Osteoblast (primary cell): ENCODE measurements at regions not wholly inside any gene's neighbourhood (a gene's known extent, or its start where the extent isn't known, plus 50 kb on each side); places are given as distances from the start of the nearest gene placed in this dataset.

Experiments used
- DNase-seq: peaks from one replicate; pipeline ENCODE4 v3.0.0; 2011; ENCODE audit warnings: low spot score, mixed read lengths; ENCODE audit not compliant: insufficient read length; ENCODE audit errors: missing footprints
- H2AFZ ChIP-seq: 2 replicates; pipeline ENCODE4 v1.6.0; 2011; ENCODE audit warnings: mild to moderate bottlenecking, low read length
- H3K27ac ChIP-seq: 2 replicates; pipeline ENCODE4 v1.5.1; 2011; ENCODE audit warnings: mild to moderate bottlenecking, low read depth, low read length, moderate library complexity
- H3K27me3 ChIP-seq: 2 replicates; pipeline ENCODE4 v1.6.0; 2012; ENCODE audit warnings: mild to moderate bottlenecking, control low read depth, inconsistent platforms, low read length, moderate library complexity; ENCODE audit not compliant: insufficient read depth
- H3K36me3 ChIP-seq: 2 replicates; pipeline ENCODE4 v1.5.1; 2011; ENCODE audit warnings: mild to moderate bottlenecking, low read length, control low read depth, moderate library complexity; ENCODE audit not compliant: insufficient read depth
- H3K4me1 ChIP-seq: 2 replicates; pipeline ENCODE4 v1.5.1; 2011; ENCODE audit warnings: mild to moderate bottlenecking, low read length, control low read depth, moderate library complexity; ENCODE audit not compliant: insufficient read depth
- H3K4me2 ChIP-seq: 2 replicates; pipeline ENCODE4 v1.6.0; 2011; ENCODE audit warnings: mild to moderate bottlenecking, low read length; ENCODE audit not compliant: insufficient read depth
- H3K4me3 ChIP-seq: fragments of 200-600 bp; sonication (generic); 3 replicates; pipeline ENCODE4 v1.5.1; 2012; ENCODE audit warnings: mild to moderate bottlenecking, low read length, inconsistent platforms; ENCODE audit not compliant: insufficient read depth
- H3K79me2 ChIP-seq: 2 replicates; pipeline ENCODE4 v1.6.0; 2012; ENCODE audit warnings: mild to moderate bottlenecking, low read length, control low read depth, inconsistent platforms; ENCODE audit not compliant: insufficient read depth
- H3K9me3 ChIP-seq: 2 replicates; pipeline ENCODE4 v1.5.1; 2011; ENCODE audit warnings: low read depth, low read length, control low read depth
- H4K20me1 ChIP-seq: 2 replicates; pipeline ENCODE4 v1.6.0; 2012; ENCODE audit warnings: mild to moderate bottlenecking, low read length, control low read depth; ENCODE audit not compliant: insufficient read depth
- TF ChIP-seq, protein P1 (sequence below): IDR thresholded peaks from 2 replicates; pipeline ENCODE4 v1.5.1; 2011; ENCODE audit warnings: mild to moderate bottlenecking, low read depth, low read length, moderate library complexity; ENCODE audit errors: extremely low read depth

DNA sequence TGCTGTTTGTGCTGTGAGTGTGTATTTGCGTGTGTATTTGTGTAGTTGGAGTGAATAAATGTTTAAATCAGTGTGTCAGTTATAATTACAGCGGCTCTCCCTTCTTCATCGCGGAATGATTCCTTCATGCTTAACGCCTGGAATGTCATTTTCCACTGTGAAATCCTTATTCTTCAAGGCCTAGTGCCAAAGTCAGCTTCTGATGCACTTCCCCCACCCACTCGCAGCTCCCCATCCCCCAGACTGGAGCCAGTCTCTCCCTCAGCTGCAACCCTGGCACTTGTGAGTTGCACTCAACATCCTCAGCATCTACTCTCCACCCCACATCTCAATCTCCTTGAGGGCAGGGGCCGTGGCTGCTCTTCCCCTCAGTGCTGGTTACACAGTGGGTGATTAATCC, 583.0 kb downstream of the BCOR start:
- H3K4me2 ChIP-seq: peak overlapping the region; percentile 54
- no peaks in the 10 kb centered on the region for H4K20me1 ChIP-seq
- peaks cover 20% of the 10 kb centered on the region for H3K4me1 ChIP-seq
- DNase-seq: peak; percentile 38
- H3K4me3 ChIP-seq: peak overlapping the region; percentile 32
- H3K9me3 ChIP-seq: no peaks in the 10 kb centered on the region
- TF ChIP-seq, protein P1, sequence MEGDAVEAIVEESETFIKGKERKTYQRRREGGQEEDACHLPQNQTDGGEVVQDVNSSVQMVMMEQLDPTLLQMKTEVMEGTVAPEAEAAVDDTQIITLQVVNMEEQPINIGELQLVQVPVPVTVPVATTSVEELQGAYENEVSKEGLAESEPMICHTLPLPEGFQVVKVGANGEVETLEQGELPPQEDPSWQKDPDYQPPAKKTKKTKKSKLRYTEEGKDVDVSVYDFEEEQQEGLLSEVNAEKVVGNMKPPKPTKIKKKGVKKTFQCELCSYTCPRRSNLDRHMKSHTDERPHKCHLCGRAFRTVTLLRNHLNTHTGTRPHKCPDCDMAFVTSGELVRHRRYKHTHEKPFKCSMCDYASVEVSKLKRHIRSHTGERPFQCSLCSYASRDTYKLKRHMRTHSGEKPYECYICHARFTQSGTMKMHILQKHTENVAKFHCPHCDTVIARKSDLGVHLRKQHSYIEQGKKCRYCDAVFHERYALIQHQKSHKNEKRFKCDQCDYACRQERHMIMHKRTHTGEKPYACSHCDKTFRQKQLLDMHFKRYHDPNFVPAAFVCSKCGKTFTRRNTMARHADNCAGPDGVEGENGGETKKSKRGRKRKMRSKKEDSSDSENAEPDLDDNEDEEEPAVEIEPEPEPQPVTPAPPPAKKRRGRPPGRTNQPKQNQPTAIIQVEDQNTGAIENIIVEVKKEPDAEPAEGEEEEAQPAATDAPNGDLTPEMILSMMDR: no peak
- H3K79me2 ChIP-seq: no peaks in the 10 kb centered on the region
- H3K27ac ChIP-seq: peak overlapping the region; percentile 60
- H3K27me3 ChIP-seq: peaks cover 14% of the 10 kb centered on the region
- no peak overlapping the region for H2AFZ ChIP-seq
- H3K36me3 ChIP-seq: no peaks in the 10 kb centered on the region

DNA sequence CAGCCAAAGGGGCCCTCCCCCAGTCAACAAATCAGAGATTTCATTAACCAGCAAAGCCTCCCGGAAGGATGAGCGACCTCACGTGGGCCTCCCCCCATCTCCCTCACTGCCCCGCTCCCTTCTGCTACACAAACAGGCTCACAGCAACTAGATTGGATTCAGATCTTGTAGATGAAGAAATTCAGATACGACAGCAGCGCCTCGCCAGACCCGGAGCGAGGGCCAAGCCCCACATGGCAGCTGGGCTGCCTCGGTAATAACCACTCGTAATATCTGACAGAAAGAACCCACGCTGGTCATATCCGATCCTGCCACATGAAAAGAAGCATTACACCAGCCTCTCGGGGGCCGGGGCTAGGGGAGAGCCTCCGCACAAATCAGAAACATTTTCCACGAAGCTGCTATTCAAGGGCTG, 581.3 kb downstream of the BCOR start:
- H3K4me1 ChIP-seq: peaks cover 20% of the 10 kb centered on the region
- no peak overlapping the region for H3K4me3 ChIP-seq
- H3K79me2 ChIP-seq: no peaks in the 10 kb centered on the region
- H3K4me2 ChIP-seq: no peak overlapping the region
- H3K36me3 ChIP-seq: no peaks in the 10 kb centered on the region
- H2AFZ ChIP-seq: no peak overlapping the region
- no peaks in the 10 kb centered on the region for H3K9me3 ChIP-seq
- no peak overlapping the region for H3K27ac ChIP-seq
- no peak for DNase-seq
- H4K20me1 ChIP-seq: no peaks in the 10 kb centered on the region
- TF ChIP-seq, protein P1: no peak
- H3K27me3 ChIP-seq: peaks cover 25% of the 10 kb centered on the region

DNA sequence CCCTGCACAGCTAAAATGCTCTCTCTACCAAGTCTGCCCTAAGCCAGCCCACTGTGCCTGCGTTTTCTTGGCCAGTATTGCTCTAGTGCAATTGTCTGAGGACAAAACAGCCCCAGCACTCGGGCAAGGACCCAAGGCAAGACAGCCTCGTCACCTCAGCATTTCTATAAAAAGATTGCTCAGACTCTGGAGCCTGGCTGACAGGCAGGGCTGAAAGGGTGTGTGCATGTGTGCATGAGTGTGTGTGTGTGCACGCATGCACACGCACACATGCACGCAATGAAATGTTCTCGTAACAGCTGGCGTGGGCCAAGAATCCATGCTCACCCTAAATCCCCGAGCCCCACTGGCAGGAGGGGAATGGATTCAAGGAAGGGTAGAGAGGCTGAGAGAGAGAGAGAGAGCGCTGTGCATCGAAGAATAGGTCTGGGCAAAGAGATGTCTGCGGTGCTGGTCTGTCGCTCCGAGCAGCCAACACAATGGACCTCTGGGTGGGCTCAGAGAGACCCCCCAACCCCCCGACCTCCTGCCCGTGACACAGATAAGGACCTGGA, 579.2 kb downstream of the BCOR start:
- H3K27me3 ChIP-seq: peaks cover 25% of the 10 kb centered on the region
- H3K4me3 ChIP-seq: no peak overlapping the region
- H3K4me1 ChIP-seq: peaks cover 18% of the 10 kb centered on the region
- H3K79me2 ChIP-seq: no peaks in the 10 kb centered on the region
- H4K20me1 ChIP-seq: no peaks in the 10 kb centered on the region
- no peak overlapping the region for H2AFZ ChIP-seq
- no peaks in the 10 kb centered on the region for H3K9me3 ChIP-seq
- TF ChIP-seq, protein P1: no peak
- no peak overlapping the region for H3K27ac ChIP-seq
- no peaks in the 10 kb centered on the region for H3K36me3 ChIP-seq
- DNase-seq: no peak
- peak overlapping the region; percentile 37 for H3K4me2 ChIP-seq

DNA sequence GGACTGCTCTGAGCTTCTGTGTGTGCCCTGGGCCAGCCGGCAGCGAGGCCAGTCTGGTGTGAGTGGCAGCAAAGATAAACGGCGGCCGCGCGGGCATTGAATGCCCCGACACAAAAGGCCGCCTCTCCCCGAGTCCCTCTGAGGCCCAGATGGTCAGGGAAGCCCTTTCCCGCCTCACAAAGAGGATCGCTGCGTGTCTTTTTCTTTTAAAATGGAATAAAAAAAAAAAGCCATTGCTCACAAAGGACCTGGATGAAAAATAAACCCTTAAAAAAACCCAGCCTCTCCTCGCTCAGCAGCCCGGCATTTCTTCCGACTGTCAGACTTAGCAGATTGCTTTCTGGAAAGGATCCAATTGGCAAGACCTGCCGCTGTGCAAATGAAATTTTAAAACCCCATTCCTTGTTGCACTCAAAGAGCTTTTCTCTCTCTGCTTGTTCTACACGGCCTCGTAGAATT, 578.7 kb downstream of the BCOR start:
- H3K36me3 ChIP-seq: no peaks in the 10 kb centered on the region
- peak overlapping the region; percentile 37 for H3K4me2 ChIP-seq
- peaks cover 29% of the 10 kb centered on the region for H3K27me3 ChIP-seq
- H3K4me1 ChIP-seq: peaks cover 13% of the 10 kb centered on the region
- H3K9me3 ChIP-seq: peaks cover 4% of the 10 kb centered on the region
- DNase-seq: no peak
- no peak overlapping the region for H3K27ac ChIP-seq
- peak overlapping the region; percentile 22 for H3K4me3 ChIP-seq
- H4K20me1 ChIP-seq: no peaks in the 10 kb centered on the region
- H2AFZ ChIP-seq: no peak overlapping the region
- H3K79me2 ChIP-seq: no peaks in the 10 kb centered on the region
- TF ChIP-seq, protein P1: no peak
